A549 (cell line): ENCODE measurements at regions not wholly inside any gene's neighbourhood (a gene's known extent, or its start where the extent isn't known, plus 50 kb on each side); places are given as distances from the start of the nearest gene placed in this dataset.

Experiments used
- ATAC-seq, 2 experiments: fragments of 200-7000 bp in 1 of 2; fragments of >200 bp in 1 of 2; cut with Nextera tagmentation in 1 of 2; cut with Tn5 transposase in 1 of 2; 3 replicates each; pipeline versions ENCODE4 v1.8.0 to v1.9.1; 2018 to 2020; ENCODE audit warnings: mild to moderate bottlenecking in 1 of 2, moderate library complexity in 1 of 2
- CTCF ChIA-PET: fragments of 300-600 bp; sonication (Branson Sonifier 250); formaldehyde crosslinking; extraction: SDS; loops from one replicate; lab custom pipeline; 2021; ENCODE audit warnings: antibody characterized with exemption, inconsistent platforms; lab: Yijun Ruan, JAX
- POLR2A ChIA-PET: fragments of 350-600 bp; formaldehyde crosslinking; extraction: SDS; loops from one replicate; lab custom pipeline; 2021; ENCODE audit warnings: antibody characterized with exemption, inconsistent platforms; lab: Yijun Ruan, JAX
- DNase-seq, 2 experiments: peaks; one replicate each; pipeline versions ENCODE4 v3.0.0 to v3.0.0-alpha.2; 2011 to 2016; ENCODE audit warnings: low read depth in 1 of 2, low spot score in 1 of 2
- FAIRE-seq: peaks from 2 replicates; lab custom pipeline; 2011; peaks lifted over from hg19 to GRCh38; lab: Jason Lieb, UNC
- H3K27ac ChIP-seq, 2 experiments: fragments of >200 bp; sonication (Bioruptor Twin); formaldehyde crosslinking; 3 replicates each; pipeline ENCODE4 v1.5.1; 2016 to 2017
- H3K4me1 ChIP-seq: fragments of >200 bp; sonication (Bioruptor Twin); formaldehyde crosslinking; 3 replicates; pipeline ENCODE4 v1.6.1; 2016
- H3K4me2 ChIP-seq: fragments of >200 bp; sonication (Bioruptor Twin); formaldehyde crosslinking; 3 replicates; pipeline ENCODE4 v1.6.1; 2016
- H3K4me3 ChIP-seq: fragments of >200 bp; sonication (Bioruptor Twin); formaldehyde crosslinking; 3 replicates; pipeline ENCODE4 v1.5.1; 2016
- H3K9me3 ChIP-seq: fragments of >200 bp; sonication (Bioruptor Twin); formaldehyde crosslinking; 3 replicates; pipeline ENCODE4 v1.6.1; 2016
- CBX2 ChIP-seq: fragments of 200-600 bp; sonication (generic); IDR thresholded peaks from 2 replicates; pipeline ENCODE4 v1.6.1; 2016; ENCODE audit warnings: low read depth, mild to moderate bottlenecking, borderline replicate concordance
- CBX8 ChIP-seq: fragments of 200-600 bp; sonication (generic); IDR thresholded peaks from 2 replicates; pipeline ENCODE4 v1.6.1; 2016
- CEBPB ChIP-seq, 2 experiments: fragments of >200 bp in 1 of 2; sonication (Bioruptor Twin) in 1 of 2; formaldehyde crosslinking in 1 of 2; IDR thresholded peaks; 2 replicates each; pipeline ENCODE4 v1.6.1; 2012 to 2016
- EHF ChIP-seq: fragments of 250-450 bp; sonication (Bioruptor Pico); IDR thresholded peaks from 2 replicates; pipeline ENCODE4 v1.5.0; 2020; ENCODE audit warnings: mild to moderate bottlenecking
- EHMT2 ChIP-seq: fragments of 200-600 bp; sonication (generic); IDR thresholded peaks from 2 replicates; pipeline ENCODE4 v1.6.1; 2016; ENCODE audit warnings: antibody characterized with exemption, low read depth, mild to moderate bottlenecking, moderate library complexity
- FOSB ChIP-seq: fragments of 250-450 bp; sonication (Bioruptor Pico); IDR thresholded peaks from 2 replicates; pipeline ENCODE4 v1.5.0; 2020; ENCODE audit warnings: mild to moderate bottlenecking, moderate library complexity
- GATA3 ChIP-seq: IDR thresholded peaks from 2 replicates; pipeline ENCODE4 v1.6.1; 2012; ENCODE audit warnings: borderline replicate concordance
- HDAC2 ChIP-seq: fragments of 200-600 bp; sonication (generic); IDR thresholded peaks from 2 replicates; pipeline ENCODE4 v1.6.1; 2016
- HEYL ChIP-seq: fragments of 250-450 bp; sonication (Bioruptor Pico); IDR thresholded peaks from 2 replicates; pipeline ENCODE4 v1.8.0; 2021; ENCODE audit warnings: mild to moderate bottlenecking, moderate library complexity
- HOXA7 ChIP-seq: fragments of 250-450 bp; sonication (Bioruptor Pico); IDR thresholded peaks from 2 replicates; pipeline ENCODE4 v1.5.0; 2020; ENCODE audit warnings: mild to moderate bottlenecking, moderate library complexity
- HOXB13 ChIP-seq: fragments of 250-450 bp; sonication (Bioruptor Pico); IDR thresholded peaks from 2 replicates; pipeline ENCODE4 v1.5.0; 2020; ENCODE audit warnings: low read depth, mild to moderate bottlenecking, moderate library complexity
- JUN ChIP-seq, 2 experiments: fragments of >200 bp; sonication (Bioruptor Twin); formaldehyde crosslinking; IDR thresholded peaks; 2 replicates in 1 of 2; 3 replicates in 1 of 2; pipeline ENCODE4 v1.6.1; 2016 to 2017
- MAFK ChIP-seq: fragments of 450-650 bp; IDR thresholded peaks from 2 replicates; pipeline ENCODE4 v1.6.1; 2014; ENCODE audit not compliant: partially characterized antibody
- MAZ ChIP-seq: fragments of 150-350 bp; IDR thresholded peaks from 2 replicates; pipeline ENCODE4 v1.6.1; 2014; ENCODE audit warnings: antibody characterized with exemption, low read depth, low read length, borderline replicate concordance
- MYC ChIP-seq: IDR thresholded peaks from 2 replicates; pipeline ENCODE4 v1.6.1; 2012; ENCODE audit warnings: mild to moderate bottlenecking, inconsistent platforms, low read length, improper control_type of control experiment, borderline replicate concordance
- NFE2L2 ChIP-seq: fragments of 150-350 bp; conservative IDR thresholded peaks from 2 replicates; pipeline ENCODE4 v1.6.1; 2014; ENCODE audit warnings: low read length
- NPAS2 ChIP-seq: fragments of 250-450 bp; sonication (Bioruptor Pico); IDR thresholded peaks from 2 replicates; pipeline ENCODE4 v1.8.0; 2022; ENCODE audit warnings: mild to moderate bottlenecking, moderate library complexity, borderline replicate concordance
- NR3C1 ChIP-seq: fragments of >200 bp; sonication (Bioruptor Twin); formaldehyde crosslinking; IDR thresholded peaks from 3 replicates; pipeline ENCODE4 v1.6.1; 2017
- POLR2A ChIP-seq: IDR thresholded peaks from 2 replicates; pipeline ENCODE4 v1.6.1; 2012; ENCODE audit warnings: mild to moderate bottlenecking, low read length
- POLR2AphosphoS2 ChIP-seq: conservative IDR thresholded peaks from 2 replicates; pipeline ENCODE4 v1.6.1; 2012; ENCODE audit warnings: low read length, improper control_type of control experiment, inconsistent platforms
- RARB ChIP-seq: fragments of 250-450 bp; sonication (Bioruptor Pico); IDR thresholded peaks from 2 replicates; pipeline ENCODE4 v1.8.0; 2021; ENCODE audit warnings: mild to moderate bottlenecking, moderate library complexity
- RCOR1 ChIP-seq: fragments of 150-350 bp; IDR thresholded peaks from 2 replicates; pipeline ENCODE4 v1.6.1; 2014; ENCODE audit warnings: antibody characterized with exemption, low read length, low read depth
- RNF2 ChIP-seq: fragments of 200-600 bp; sonication (generic); IDR thresholded peaks from 2 replicates; pipeline ENCODE4 v1.6.1; 2016; ENCODE audit warnings: low read depth, mild to moderate bottlenecking, antibody characterized with exemption, moderate library complexity, borderline replicate concordance
- TP53 ChIP-seq: fragments of 250-450 bp; sonication (Bioruptor Pico); IDR thresholded peaks from 2 replicates; pipeline ENCODE4 v1.5.0; 2021; ENCODE audit warnings: mild to moderate bottlenecking, moderate library complexity
- USF2 ChIP-seq: fragments of 450-650 bp; IDR thresholded peaks from 2 replicates; pipeline ENCODE4 v1.6.1; 2014; ENCODE audit warnings: antibody characterized with exemption
- ZC3H11A ChIP-seq: fragments of 450-650 bp; IDR thresholded peaks from 2 replicates; pipeline ENCODE4 v1.6.1; 2014; ENCODE audit warnings: antibody characterized with exemption, mild to moderate bottlenecking
- ZFP36 ChIP-seq: fragments of 450-650 bp; IDR thresholded peaks from 2 replicates; pipeline ENCODE4 v1.6.1; 2014; ENCODE audit warnings: borderline replicate concordance; ENCODE audit not compliant: partially characterized antibody
- WGBS: methylation state at CpG from one replicate; pipeline ENCODE4 v1.1.6; 2017; ENCODE audit errors: missing lambda C conversion rate; 5-methylcytosine and 5-hydroxymethylcytosine counted together

GRCh38 chr5:112087222-112087621, 330.2 kb upstream of the NREP start:
- CTCF ChIA-PET, result no interaction called here
- no peaks in the 10 kb centered on the region for H3K9me3 ChIP-seq
- TF ChIP-seq GATA3, result no peak
- TF ChIP-seq RARB (CRISPR knock-in tag), result no peak
- TF ChIP-seq HOXB13 (CRISPR knock-in tag), result no peak
- TF ChIP-seq, all 56 proteins: peak for 0
- no peak overlapping the region for H3K4me2 ChIP-seq
- POLR2A ChIA-PET, result no interaction called here
- ATAC-seq (no peak), FAIRE-seq (no peak), DNase-seq (no peak)
- H3K4me3 ChIP-seq, result no peak overlapping the region
- H3K4me1 ChIP-seq, result no peaks in the 10 kb centered on the region
- 41% methylated on average over 2 of the region's 2 CpGs for WGBS
- H3K27ac ChIP-seq, result no peak overlapping the region

GRCh38 chr5:112086740-112087139, 329.7 kb upstream of the NREP start:
- CTCF ChIA-PET, result no interaction called here
- H3K9me3 ChIP-seq, result no peaks in the 10 kb centered on the region
- POLR2A ChIA-PET, result no interaction called here
- H3K4me3 ChIP-seq, result no peak overlapping the region
- H3K4me1 ChIP-seq, result no peaks in the 10 kb centered on the region
- H3K4me2 ChIP-seq, result no peak overlapping the region
- H3K27ac ChIP-seq, result no peak overlapping the region
- TF ChIP-seq JUN (IDR thresholded peaks at IDR 0.05) (no peak), HOXA7 (no peak), ZFP36 (no peak), POLR2AphosphoS2 (no peak), MAFK (no peak)
- no peak for DNase-seq
- WGBS, result 30% methylated on average over 1 of the region's 1 CpG
- no peak for FAIRE-seq
- ATAC-seq, result no peak

GRCh38 chr5:112084149-112084548, 327.2 kb upstream of the NREP start:
- FAIRE-seq (no peak), DNase-seq (no peak), ATAC-seq (no peak)
- Histone ChIP-seq H3K4me1 (no peaks in the 10 kb centered on the region), H3K27ac (no peak overlapping the region), H3K9me3 (no peaks in the 10 kb centered on the region), H3K4me2 (no peak overlapping the region), H3K4me3 (no peak overlapping the region)
- WGBS, result 11% methylated on average over 2 of the region's 2 CpGs
- CTCF ChIA-PET, result no interaction called here
- TF ChIP-seq RNF2 (no peak), HDAC2 (no peak), MYC (no peak), NR3C1 (no peak), ZC3H11A (no peak), FOSB (CRISPR knock-in tag) (no peak), POLR2A (no peak), HEYL (CRISPR knock-in tag) (no peak), RCOR1 (no peak), EHF (CRISPR knock-in tag) (no peak), NFE2L2 (no peak), MAZ (no peak), EHMT2 (no peak), GATA3 (no peak)
- TF ChIP-seq, all 56 proteins: peak for 0
- POLR2A ChIA-PET, result no interaction called here

GRCh38 chr5:112083623-112084022, 326.6 kb upstream of the NREP start:
- CTCF ChIA-PET, result no interaction called here
- ATAC-seq (no peak), FAIRE-seq (no peak), DNase-seq (no peak)
- no peak overlapping the region for H3K27ac ChIP-seq
- no peaks in the 10 kb centered on the region for H3K4me1 ChIP-seq
- TF ChIP-seq NPAS2 (no peak), CBX8 (no peak), CBX2 (no peak), MAZ (no peak), TP53 (no peak), CEBPB (IDR thresholded peaks at IDR 0.05) (no peak), EHMT2 (no peak), USF2 (no peak), EHF (CRISPR knock-in tag) (no peak)
- H3K4me3 ChIP-seq, result no peak overlapping the region
- no peak overlapping the region for H3K4me2 ChIP-seq
- WGBS, result 56% methylated on average over 4 of the region's 4 CpGs
- no peaks in the 10 kb centered on the region for H3K9me3 ChIP-seq
- POLR2A ChIA-PET, result no interaction called here
